GDM1 (cell line): ENCODE measurements at regions not wholly inside any gene's neighbourhood (a gene's known extent, or its start where the extent isn't known, plus 50 kb on each side); places are given as distances from the start of the nearest gene placed in this dataset.

Source experiments
- DNase-seq: peaks from one replicate; lab custom pipeline; 2025; lab: John Stamatoyannopoulos, UW

DNA sequence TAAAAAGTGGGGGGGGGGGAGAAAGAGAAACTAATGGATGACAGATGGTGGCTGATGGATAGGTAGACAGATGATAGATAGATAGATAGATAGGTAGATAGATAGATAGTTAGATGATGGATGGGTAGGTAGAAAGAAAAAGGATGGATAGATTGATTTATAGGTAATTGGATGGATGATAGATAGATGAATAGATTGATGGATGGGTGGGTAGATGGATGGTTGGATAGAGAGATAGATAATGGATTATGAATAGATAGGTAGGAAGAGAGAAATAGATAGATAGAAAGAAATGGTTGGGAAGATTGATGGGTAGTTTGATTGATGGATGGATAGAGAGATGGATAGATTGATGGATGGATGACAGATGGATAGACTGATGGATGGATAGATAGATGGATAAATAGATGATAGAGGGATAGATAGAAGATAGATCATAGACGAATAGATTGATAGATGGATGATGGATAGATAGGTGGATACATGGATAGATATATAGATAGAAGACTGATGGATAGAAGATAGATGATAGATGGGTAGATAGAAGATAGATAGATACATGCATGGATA lies 337.1 kb downstream of the C16orf95 start:
- DNase-seq, result no peak

DNA sequence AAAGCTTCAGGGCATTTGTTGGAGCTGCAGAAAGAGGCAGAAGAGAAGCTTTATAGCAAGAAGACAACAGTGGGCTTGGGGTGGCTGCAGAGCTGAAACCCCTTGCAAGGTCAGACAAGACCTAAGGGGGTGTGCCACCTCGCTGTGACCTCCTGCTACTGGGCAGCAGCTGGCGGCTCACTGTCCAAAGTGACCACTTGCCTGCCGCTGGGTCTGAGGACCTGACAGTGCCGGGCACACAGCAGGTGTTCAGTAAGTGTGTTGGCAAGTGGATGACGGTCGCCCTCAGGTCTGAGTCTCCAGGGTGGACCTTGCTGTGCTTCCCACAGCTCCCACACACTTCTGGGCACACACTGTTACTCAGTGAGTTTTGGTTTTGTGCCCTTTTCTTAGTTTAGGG lies 336.5 kb downstream of the C16orf95 start:
- DNase-seq, result no peak

DNA sequence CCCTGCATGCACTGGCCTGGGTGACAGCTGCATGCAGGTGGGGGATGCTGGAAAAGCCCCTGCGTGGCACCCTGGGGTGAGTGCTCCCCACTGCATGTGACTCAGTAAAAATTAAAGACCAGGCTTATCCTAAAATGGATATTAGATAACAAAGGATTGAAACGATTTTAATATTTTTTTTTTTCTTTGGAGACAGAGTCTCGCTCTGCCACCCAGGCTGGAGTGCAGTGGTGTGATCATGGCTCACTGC lies 334.9 kb downstream of the C16orf95 start:
- no peak for DNase-seq

DNA sequence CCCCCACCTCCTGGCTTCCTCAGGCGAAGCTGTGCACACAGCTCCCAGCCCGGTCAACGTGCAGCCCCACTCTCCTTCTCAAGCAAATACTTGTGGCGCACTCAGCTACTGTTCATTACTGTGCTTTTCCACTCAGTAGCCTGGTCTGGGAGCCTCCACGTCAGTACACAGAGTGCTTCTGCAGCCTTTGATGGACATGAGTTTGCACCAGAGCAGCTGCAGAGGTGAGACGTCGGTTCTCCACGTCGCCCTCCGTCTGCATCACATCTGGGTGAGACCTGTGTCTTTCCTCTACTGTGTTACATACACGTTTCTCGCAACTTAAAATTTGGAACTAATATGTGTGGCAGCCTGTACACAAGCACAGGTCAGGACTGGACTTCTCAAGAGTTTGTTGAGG lies 334.3 kb downstream of the C16orf95 start:
- no peak for DNase-seq

DNA sequence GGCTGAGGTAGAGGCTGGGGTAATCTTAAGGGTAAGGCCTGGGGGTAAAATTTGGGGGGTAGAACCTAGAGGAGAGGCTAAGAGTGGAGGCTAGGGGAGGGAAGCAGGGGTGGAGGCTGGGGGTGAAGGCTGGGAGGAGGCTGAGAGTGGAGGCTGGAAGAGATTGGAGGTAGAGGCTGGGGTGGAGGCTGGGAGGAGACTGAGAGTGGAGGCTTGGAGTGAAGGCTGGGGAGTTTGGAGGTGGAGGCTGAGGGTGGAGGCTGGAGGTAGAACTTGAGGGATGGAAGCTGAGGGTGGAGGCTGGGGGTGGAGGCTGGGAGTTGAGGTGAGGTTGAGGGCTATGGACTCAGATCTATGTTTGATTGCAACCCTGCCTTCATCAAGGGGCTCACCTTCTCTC lies 333.6 kb downstream of the C16orf95 start:
- no peak for DNase-seq

DNA sequence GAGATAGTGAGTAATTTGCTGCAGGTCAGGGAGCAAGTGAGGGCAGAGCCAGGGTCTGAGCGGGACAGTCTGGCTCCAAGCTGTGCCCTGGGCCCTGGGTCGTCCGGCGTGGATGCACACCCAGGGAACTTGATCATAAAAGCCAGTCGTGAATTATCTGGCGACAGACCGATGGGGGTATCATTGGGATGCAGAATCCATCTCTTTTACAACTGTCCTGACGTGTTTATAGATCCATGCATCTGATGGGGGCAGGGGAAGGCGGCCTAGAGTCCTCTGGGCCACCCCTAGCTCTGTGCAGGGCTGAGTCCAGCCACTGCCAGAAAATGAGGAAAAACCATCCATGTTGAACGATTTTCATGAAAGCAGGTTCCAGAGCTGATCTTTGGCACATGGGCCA lies 332.8 kb downstream of the C16orf95 start:
- no peak for DNase-seq

DNA sequence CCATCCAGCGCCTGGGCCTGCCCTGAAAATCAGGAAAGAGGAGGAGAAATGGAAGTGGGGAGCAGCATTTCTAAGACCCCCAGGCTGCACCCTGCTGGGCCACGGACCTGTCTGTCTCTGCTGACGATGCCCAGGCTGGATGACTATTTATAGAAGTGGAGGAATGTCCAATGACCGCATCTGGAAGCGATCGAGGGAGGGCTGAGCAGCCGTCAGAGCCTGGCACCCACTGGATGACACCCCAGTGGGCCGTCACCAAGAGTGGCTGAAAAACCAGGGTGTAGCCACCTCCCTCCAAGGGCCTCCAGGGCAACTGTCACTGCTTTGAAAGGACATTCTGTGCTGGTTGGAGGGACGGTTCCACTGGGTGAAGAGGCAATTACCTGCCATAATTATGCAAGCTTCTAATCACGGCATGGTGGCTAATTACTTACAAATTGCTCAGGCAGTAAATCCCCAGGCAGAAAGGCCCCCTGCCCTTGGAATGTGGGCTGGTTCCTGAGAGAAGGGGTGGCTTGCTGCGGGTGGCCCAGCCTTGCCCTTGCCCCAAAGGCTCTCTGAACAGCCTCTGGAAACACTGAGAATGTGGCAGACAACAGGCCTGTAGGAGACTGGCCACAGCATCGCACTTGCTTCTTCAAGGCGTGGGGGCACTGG lies 332.1 kb downstream of the C16orf95 start:
- DNase-seq, result no peak

DNA sequence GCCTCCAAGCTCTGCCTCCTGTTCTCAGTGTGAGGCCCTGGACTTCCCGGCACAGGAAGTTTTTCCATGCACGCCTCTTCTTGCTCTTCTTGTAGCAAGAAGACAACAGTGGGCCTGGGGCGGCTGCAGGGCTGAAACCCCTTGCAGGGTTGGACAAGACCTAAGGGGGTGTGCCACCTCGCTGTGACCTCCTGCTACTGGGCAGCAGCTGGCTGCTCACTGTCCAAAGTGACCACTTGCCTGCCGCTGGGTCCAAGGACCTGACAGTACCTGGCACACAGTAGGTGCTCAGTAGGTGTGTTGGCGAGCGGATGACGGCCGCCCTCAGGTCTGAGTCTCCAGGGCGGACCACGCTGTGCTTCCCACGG lies 331.6 kb downstream of the C16orf95 start:
- DNase-seq, result no peak

DNA sequence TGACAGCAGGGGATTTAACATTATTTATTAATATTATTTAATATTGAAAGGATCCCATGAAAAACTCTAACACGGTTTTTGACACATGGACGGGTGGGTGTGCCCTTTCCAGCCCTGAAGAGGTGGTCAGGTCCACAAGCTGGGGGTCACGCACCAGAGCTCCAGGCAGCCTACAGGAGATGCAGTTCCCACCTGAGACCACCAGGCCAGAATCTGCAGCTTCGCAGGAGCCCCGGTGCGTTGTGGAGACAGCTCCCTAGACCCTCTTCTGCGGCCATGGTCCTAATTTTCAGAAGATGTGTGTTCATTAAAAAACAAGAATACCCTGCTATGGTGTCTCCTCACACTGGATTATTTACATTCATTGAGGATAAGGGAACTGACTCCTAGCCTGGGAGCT lies 331.1 kb downstream of the C16orf95 start:
- DNase-seq, result no peak

DNA sequence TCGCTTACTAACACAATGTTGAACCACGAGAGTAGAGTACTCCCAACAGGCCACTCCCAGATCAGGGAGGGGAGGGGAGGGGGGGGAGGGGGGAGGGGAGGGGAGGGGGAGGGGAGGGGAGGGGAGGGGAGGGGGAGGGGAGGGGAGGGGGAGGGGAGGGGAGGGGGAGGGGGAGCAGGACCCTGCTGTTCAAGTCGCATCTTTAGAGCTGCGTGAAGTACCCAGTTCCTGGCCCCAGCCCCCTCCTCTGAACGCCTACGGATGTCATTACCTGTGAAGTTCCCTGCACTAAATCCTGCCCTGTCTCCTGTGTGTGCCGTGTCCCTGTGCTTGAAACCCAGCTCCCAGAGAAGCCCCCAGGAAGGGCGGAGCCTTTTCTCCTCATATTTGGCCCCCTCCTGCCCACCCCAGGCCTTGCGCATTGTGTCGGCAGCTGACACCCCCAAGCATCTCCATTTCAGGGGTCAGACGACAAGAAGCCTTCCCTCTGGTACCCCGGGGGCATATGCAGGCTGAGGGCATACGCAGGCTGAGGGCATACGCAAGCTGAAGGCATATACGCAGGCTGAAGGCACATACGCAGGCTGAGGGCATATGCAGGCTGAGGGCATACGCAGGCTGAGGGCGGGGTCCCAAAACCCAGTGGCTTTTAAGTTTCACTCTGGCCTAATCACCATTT lies 330.2 kb downstream of the C16orf95 start:
- DNase-seq, result no peak

DNA sequence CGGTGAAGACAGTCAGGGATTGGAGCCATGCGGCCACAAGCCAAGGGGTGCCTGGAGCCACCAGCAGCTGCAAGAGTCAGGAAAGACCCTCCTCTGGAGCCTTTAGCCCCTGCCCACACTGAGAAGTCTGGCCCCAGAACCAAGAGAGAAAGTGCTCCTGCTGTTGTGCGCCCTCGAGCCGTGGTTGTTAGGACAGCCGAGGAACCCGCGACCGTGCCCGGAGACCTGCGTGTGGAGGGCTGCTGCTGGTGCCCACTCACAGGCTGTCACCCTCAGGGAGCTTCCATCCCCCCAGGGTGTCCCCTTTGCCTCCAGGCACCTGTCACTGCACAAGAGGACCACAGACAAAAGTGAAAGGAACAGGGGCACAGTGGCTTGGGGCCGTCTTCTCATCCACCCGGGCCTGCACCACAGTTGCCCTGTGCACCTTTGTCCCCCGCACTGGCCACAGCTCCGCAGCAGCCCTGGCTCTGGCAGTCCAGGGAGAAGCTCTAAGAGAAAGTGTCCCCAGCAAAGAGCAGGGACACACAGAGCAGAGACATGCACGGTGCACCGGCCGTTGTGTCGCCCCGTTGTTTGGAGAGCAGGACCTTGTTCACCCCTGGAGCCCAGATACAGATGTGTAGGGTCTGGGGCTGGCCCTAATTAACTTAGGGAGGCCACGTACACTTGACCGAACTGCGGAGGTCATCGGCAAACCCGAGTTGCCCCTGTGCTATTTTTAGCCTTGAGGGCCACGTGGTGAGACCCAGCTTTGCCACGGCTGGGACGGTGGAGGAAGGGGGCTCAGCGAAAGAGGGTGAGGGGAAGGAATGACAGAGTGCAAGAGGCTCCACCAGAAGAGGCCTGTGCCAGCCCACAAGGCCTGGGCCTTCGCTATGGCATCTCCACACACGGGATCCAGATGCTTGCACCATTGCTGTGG lies 329.2 kb downstream of the C16orf95 start:
- no peak for DNase-seq

DNA sequence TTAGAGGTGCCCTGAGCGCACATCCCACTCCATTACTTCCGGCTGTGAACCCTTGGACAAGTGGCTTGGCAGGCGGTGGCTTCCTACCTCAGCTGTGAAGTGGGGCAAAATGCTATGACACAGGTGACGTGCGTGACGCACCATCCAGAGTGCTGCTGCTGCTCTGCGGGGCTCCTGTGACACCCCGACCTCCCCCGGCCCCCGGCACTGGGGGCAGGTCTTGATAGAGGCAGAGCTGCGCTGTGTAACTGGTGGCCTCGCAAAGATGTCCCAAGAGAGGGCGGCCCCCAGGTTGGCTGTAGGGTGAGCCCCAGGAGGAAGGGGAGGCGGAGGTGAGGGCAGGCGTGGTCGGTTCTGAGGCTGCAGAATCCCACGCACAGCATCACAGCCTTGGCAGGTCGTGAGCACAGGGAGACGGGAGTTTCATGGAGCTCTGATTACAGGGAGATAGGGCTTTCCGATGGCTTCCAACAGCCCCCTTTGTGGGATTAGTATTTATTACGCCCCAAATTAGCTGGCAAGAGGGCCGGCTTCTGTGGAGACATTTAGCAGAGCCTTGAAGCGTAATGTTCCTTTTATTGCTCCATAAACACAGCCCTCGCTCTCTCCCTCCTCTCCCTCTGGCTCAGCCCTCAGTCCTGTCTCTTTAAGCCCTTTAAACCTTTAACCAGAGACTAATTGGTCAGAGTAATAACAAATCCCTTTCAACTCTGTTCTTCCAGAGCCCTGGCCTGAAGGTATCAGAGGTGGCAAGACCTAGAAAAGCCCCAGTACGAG lies 328.1 kb downstream of the C16orf95 start:
- DNase-seq, result no peak

DNA sequence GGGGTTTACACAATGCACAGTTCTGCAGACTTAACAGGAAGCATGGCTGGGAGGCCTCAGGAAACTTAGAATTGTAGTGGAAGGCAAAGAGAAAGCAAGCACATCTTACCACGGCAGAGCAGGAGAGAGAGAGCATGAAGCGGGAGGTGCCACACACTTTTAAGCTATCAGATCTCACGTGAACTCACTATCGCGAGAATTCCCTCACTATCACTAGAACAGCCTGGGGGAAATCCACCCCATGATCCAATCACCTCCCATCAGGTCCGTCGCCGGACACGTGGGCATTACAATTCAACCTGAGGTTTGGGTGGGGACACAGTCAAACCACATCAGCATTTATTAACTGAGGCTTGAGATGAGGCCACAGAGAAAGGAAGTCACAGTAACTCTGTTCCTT lies 326.7 kb downstream of the C16orf95 start:
- no peak for DNase-seq

DNA sequence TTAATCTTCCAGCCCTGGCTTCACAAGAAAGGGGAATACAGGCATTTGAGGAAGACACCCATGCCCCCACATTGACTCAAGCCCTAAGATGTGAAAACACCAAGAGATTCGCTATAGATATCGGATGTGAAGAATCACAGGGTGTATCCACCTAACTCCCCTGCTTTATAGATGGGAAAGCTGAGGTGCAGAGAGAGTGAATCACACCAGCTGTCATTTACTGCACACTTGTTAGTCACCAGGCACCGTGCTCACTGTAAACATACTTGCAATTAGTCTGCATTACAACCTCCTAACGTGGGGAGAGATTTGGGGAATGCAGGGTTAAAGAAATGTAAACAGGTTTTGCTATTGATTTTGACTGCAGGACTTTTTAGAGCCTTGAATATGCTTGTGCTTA lies 325.5 kb downstream of the C16orf95 start:
- DNase-seq, result no peak

DNA sequence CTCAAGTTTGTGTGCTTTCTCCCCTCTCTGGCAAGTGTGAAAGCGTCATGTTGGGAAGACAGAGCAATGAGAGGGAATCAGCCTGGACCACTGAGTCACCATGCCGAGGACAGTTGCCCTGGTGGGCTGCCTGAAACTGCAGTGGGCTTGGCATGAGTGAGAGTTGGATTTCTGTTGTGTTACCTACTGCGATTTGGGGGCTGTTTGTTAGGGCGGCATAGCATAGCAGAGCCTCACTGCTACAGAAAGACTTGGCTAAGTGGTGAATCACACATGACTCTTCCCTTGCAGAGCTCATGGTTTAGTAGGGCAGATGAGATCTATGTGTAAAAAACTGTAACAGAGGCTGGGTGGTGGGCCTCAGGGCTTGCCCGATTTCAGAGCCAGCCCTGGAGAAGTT lies 324.6 kb downstream of the C16orf95 start:
- no peak for DNase-seq

DNA sequence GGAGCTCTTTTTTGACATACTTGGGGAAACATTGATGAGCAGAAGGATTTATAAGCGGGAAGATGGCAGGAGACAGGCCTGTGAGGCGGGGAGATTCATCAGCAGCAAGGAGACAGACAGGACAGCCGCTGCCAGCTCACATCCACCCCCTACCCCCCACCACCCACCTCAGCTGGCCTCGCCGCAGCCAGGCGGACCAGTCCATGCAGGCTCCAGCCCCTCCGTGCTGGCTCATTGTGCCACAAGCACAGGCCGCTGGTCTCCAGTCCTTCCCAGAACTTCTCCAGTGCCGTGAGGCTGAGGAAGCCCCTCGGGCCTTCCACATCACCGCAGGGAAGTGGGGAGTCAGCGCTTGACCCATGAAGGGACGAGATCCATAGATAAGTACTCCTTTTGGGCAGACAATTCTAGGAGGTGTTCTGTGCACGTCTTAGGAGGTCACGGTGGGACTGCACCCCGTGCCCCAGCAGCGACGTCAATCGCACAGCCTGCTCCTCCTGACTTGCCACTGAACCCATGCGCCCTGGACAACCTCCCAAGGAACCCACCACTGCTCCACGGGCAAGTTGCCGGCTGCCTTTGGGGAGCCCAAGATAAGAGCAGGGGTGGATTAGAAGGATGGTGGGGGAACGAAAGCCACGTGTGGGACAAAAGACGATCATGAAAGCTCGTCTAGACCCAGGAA lies 323.6 kb downstream of the C16orf95 start:
- no peak for DNase-seq

DNA sequence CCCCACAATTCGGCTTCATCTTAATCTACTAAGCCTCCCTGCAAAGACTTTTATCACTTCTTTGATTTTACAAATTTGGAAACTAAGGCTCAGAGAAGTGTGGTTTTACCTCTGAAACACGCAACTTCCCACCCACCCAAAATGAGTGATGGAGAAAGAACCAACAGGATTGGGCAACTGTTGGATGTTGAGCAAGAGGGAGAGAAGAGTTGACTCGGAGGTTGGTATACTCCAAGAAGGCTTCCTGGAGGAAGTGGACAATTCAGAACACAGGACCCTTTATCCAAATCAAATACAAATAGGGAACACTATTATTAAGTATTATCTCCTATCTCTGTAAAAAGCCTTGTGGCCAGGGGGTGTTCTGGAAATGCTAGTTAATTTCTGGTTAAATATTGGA lies 323.0 kb downstream of the C16orf95 start:
- DNase-seq, result no peak

DNA sequence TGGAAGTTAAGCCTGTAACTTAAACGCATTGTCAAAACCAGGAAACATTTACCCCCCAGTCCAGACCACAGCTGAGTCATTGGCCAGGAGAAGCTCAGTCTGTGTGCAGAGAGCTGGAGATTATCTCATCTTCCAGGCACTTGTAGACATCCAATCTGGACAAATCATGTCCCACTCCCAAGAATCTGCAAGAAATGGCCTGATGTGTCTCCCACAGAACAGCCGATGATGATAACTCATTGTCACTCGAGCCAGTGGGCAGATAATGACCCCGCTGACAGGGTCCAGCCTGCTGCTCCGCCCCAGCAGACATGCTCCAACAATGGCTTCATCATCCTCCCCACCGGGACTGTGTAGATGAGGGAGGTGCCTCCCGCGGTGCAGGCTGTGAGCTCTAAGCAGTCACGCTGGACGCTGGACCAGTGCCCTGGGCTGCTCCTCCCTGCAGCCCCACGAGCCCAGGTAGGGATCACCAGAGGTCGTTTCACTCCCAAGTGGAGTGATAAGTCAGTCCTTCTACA lies 322.5 kb downstream of the C16orf95 start:
- DNase-seq, result no peak

DNA sequence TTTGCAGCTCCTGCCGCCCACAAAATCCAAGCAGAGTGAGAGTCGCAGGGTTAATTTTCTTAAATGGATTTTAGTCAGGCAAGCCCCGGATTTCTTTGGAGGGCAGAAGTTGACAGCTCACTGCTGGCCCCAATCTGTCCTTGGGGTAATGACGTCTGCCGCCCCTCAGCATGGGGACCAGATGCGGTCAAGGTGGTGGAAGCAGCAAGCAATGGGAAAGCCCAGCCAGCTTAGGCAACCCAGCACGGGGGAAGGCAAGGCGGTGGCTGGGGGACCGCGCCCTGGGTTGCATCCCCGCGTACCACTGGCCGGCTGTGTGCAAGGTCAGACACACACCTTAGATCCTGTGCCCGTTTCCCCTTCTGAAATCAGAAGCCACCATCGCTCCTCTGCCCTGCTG lies 321.7 kb downstream of the C16orf95 start:
- no peak for DNase-seq

DNA sequence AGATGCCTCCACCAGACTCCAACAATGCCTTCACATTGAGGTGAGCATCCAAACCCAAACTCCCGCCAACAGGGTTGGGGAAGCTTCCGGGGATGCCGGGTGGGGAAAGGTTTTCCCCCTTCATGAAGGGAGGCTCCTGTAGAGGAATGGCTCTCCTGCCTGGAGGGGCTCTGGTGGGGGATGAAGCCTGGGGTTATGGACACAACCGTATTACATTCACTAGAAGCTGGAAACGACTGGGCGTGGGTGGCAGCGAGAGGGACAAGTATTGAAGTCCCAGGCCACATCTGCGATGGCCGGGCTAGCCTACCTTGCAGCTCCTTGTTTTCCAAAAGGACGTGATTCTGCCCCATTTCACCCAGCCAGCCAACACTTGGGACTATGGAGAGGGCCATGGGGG lies 321.1 kb downstream of the C16orf95 start:
- no peak for DNase-seq

DNA sequence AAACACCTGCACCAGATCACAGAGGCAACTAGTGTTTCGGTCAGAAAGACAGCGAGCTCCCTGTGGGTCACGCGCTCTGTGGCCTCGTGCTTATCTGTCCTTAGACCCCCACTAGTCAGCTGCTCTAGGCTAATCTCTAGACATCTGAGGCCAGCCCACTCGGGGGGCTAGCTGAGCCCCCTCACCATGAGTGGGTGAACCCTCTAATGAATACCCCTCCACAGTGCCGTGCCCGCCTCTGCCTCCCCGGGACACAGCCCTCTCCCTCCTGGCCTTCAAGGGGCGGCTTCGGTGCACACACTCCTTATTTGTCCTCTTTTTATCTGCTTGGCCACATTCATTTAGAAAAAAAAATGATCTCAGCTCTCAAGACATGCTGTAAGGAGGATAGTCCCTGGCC lies 320.1 kb downstream of the C16orf95 start:
- DNase-seq, result no peak
